Suppressor macrophage treated with lipopolysaccharide for 4 hours (primary cell): ENCODE measurements at regions not wholly inside any gene's neighbourhood (a gene's known extent, or its start where the extent isn't known, plus 50 kb on each side); places are given as distances from the start of the nearest gene placed in this dataset.

Experiments used
- DNase-seq: peaks from one replicate; pipeline ENCODE4 v3.0.0-alpha.2; 2020

DNA sequence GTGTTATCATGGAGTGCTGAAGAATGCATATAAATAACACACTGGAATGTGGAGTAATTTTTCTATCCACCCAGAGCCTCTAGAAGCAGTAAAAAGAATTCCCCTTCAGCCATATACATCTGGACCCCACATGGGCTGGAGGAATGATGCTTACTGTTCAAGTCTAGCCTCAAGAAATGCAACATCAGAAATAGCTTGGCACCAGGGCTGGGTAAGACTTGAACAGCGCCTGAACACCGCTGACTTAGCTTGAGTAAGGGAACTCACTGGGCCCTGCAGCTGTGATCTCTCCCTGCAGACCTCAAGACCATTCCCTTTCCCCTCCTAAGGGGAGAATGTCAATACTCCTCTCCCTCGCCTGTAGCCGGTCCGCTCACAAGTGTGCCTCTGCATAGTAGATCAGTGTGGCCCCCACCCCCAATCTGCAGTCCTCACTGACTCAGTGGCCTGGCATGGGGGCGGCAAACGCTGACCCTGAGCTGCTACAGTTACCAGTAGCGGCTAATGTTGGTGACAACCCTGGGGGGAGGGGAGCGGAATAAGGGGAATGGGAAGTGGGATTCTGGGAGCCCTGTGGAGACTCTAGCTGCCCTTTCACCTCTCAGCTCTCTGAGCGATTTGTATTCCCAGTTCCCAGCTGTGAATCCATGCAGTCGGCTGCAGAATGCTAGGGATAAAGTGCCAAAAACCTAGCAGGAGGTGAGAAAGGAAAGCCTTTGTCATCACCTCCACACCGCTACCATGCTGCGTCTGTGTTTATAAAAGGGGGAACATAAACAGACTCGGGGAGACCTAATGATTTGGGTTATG is 483.9 kb downstream of the DISC1 start:
- DNase-seq: no peak

DNA sequence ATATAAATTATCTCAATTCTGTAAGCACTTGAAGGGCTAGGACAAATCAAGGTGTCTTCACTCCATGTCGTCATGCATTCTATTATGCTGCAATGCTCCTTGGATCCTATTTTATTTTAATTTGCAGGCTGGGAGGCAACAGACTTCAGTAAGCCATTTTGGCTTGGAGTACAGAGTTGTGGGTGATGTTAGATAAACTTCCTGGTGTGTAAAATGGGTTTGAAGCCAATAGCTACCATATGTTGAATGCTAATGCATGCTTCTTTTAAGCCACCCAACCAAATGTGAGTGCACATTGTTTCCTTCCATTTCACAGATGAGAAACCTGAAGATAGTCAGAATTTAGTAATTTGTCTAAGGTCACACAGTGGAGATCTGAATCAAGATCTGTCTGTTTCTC is 482.8 kb downstream of the DISC1 start:
- no peak for DNase-seq

DNA sequence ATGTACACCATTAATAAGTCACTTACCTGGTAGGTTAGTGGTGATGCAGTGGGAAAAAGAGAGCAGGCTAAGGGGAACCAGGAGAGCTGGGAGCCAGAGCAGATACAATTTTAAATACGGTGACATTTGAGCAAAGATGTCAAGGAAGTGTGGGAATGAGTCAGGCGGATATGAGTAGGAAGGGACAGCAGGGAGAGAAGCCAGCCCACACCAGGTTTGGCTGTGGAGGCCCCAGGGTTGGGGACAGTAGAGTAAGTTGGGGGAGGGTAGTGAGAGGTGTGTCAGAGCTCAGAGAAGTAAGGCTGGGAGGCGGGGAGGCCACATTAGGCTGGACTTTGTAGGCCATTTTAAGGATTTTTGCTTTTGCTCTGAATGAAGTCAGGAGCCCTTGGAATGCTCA is 482.0 kb downstream of the DISC1 start:
- no peak for DNase-seq

DNA sequence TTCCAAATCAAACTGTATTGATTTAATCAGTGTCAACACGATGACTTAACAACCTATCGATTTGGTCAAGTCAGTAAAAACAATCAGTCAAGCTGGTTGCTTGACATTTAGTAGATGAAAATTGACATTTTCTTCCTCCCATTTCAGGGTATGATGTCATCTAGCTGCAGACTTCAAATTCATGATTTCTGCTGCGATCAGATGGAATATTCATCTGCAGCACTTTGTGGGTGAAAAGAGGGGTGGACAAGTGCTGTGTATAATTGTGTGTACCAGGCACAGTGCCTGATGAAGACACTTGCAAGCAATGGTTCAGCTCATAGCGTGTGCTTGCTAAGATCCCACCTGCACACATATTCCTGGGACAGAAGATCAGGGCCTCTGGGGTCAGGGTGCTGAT is 479.8 kb downstream of the DISC1 start:
- DNase-seq: no peak

DNA sequence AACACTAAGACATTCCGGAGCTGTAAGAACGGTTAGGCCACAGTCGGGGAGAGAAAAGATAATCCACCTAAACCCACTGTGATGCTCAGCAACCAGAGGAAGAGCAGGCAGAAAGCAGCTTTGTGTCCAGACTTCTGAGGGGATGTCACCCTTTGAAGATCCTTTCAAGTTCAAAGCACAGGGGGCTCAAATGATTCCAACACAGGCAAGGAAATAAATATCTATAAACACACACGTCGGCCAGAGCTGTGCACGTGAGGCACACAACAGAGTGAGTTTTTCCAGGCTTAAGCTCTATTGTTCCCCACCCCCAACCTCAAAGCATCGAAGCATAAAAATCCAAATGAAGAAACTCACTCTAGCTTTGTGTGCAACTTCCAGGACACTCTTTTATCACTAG is 479.0 kb downstream of the DISC1 start:
- no peak for DNase-seq

DNA sequence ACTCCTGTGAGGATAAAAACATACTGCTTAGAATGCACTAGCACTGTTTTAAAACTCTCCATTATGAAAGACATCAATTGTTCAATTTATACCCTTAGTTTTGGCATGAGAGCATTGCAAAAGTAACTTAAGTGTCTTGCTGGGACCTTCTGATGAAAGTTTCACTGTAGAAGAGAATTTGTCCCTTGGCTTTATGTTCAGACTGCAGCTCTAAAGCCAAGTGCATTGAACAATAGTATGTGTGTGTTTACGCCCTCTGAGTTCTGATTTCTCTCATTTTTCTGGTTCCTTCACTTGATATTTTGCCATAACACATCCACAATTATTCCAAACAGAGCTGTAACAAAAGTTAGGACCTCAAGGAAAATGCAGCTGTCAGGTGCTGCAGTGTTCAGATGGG is 474.6 kb downstream of the DISC1 start:
- no peak for DNase-seq

DNA sequence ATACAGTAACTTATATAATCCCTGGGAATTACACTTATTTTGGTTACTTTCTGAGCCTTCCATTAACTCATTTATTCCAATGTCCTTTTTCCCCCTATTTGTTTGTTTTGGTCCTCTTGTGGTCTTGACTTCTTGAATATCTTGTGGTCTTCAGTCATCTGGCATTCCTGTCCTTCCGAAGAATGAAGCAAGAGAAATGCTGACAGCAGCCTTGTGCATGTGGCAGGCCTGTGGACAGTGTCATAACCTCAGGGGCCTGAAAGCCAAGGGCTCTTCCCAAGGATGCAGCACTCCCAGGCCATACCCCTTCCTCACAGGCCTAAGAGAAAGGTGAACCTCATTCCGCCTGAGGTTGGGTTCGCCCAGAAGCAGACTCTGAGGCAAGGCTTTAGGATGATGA is 470.2 kb downstream of the DISC1 start:
- no peak for DNase-seq
